CD14-positive monocyte (primary cell): ENCODE measurements at regions not wholly inside any gene's neighbourhood (a gene's known extent, or its start where the extent isn't known, plus 50 kb on each side); places are given as distances from the start of the nearest gene placed in this dataset.

Experiments
- DNase-seq, 3 donors: peaks; one replicate each; pipeline ENCODE4 v3.0.0-alpha.2; 2011 to 2022
- H2AFZ ChIP-seq: 2 replicates; pipeline ENCODE4 v1.6.0; 2012; ENCODE audit warnings: mild to moderate bottlenecking, low read depth, low read length, inconsistent platforms; ENCODE audit not compliant: insufficient read depth, poor library complexity, severe bottlenecking
- H3K27ac ChIP-seq, 2 donors: 1 replicate in 1 of 2; 2 replicates in 1 of 2; pipeline ENCODE4 v1.5.1; 2012 to 2013; ENCODE audit warnings: low read length in 2 of 2, control low read depth in 1 of 2, inconsistent platforms in 1 of 2, low read depth in 1 of 2, mild to moderate bottlenecking in 1 of 2
- H3K27me3 ChIP-seq, 2 donors: one replicate each; pipeline versions ENCODE4 v1.6.0 to v1.6.1; 2011 to 2013; ENCODE audit warnings: low read length in 2 of 2; ENCODE audit not compliant: control insufficient read depth in 2 of 2, insufficient read depth in 2 of 2
- H3K36me3 ChIP-seq, 2 donors: replicated peaks in 1 of 2; 1 replicate in 1 of 2; 2 replicates in 1 of 2; pipeline versions ENCODE4 v1.5.1 to v1.6.1; 2012 to 2013; ENCODE audit warnings: low read length in 2 of 2, control low read depth in 1 of 2, inconsistent platforms in 1 of 2, mild to moderate bottlenecking in 1 of 2; ENCODE audit not compliant: insufficient read depth in 2 of 2, control insufficient read depth in 1 of 2
- H3K4me1 ChIP-seq, 2 donors: 1 replicate in 1 of 2; 2 replicates in 1 of 2; pipeline versions ENCODE4 v1.5.1 to v1.6.1; 2012 to 2013; ENCODE audit warnings: low read length in 2 of 2, control low read depth in 1 of 2, inconsistent platforms in 1 of 2, mild to moderate bottlenecking in 1 of 2, moderate library complexity in 1 of 2; ENCODE audit not compliant: insufficient read depth in 2 of 2, control insufficient read depth in 1 of 2
- H3K4me2 ChIP-seq: replicated peaks from 2 replicates; pipeline ENCODE3; 2012; ENCODE audit warnings: low read length, moderate library complexity, mild to moderate bottlenecking; ENCODE audit not compliant: poor library complexity, severe bottlenecking; ENCODE audit errors: extremely low read depth
- H3K4me3 ChIP-seq, 3 experiments: fragments of 200-600 bp in 1 of 3; sonication (generic) in 1 of 3; replicated peaks in 1 of 3; 1 replicate in 2 of 3; 2 replicates in 1 of 3; pipeline ENCODE4 v1.5.1; 2011 to 2013; ENCODE audit warnings: low read length in 3 of 3, mild to moderate bottlenecking in 3 of 3, control low read depth in 2 of 3, low read depth in 2 of 3, inconsistent platforms in 1 of 3, moderate library complexity in 1 of 3
- H3K79me2 ChIP-seq: 2 replicates; pipeline ENCODE4 v1.6.0; 2012; ENCODE audit warnings: mild to moderate bottlenecking, control low read depth, inconsistent platforms, low read length, moderate library complexity; ENCODE audit not compliant: insufficient read depth
- H3K9ac ChIP-seq: 2 replicates; pipeline ENCODE4 v1.6.0; 2017; ENCODE audit warnings: low read length, mild to moderate bottlenecking; ENCODE audit not compliant: insufficient read depth, poor library complexity, severe bottlenecking
- H3K9me3 ChIP-seq, 2 donors: replicated peaks in 1 of 2; 1 replicate in 1 of 2; 2 replicates in 1 of 2; pipeline versions ENCODE4 v1.5.1 to v1.6.1; 2012 to 2013; ENCODE audit warnings: low read length in 2 of 2, control low read depth in 1 of 2; ENCODE audit not compliant: control insufficient read depth in 1 of 2, insufficient read depth in 1 of 2
- H4K20me1 ChIP-seq: 2 replicates; pipeline ENCODE4 v1.6.0; 2012; ENCODE audit warnings: mild to moderate bottlenecking, low read length, control low read depth, moderate library complexity; ENCODE audit not compliant: insufficient read depth
- H3K27ac Mint-ChIP-seq, 7 donors: one replicate each; pipeline ENCODE4 v1.8.0; 2020; ENCODE audit warnings: mild to moderate bottlenecking in 7 of 7, mixed read lengths in 7 of 7, moderate library complexity in 6 of 7, inconsistent platforms in 2 of 7
- H3K27me3 Mint-ChIP-seq, 3 donors: one replicate each; pipeline ENCODE4 v1.8.0; 2021 to 2022; ENCODE audit warnings: low read depth in 3 of 3, mild to moderate bottlenecking in 3 of 3, mixed read lengths in 3 of 3, moderate library complexity in 3 of 3, inconsistent platforms in 1 of 3
- H3K36me3 Mint-ChIP-seq, 2 donors: one replicate each; pipeline ENCODE4 v1.8.0; 2020; ENCODE audit warnings: mixed read lengths in 2 of 2, inconsistent platforms in 1 of 2, mild to moderate bottlenecking in 1 of 2
- H3K4me1 Mint-ChIP-seq: one replicate; pipeline ENCODE4 v1.8.0; 2020; ENCODE audit warnings: mild to moderate bottlenecking, mixed read lengths
- H3K4me3 Mint-ChIP-seq, 2 donors: one replicate each; pipeline ENCODE4 v1.8.0; 2020; ENCODE audit warnings: mild to moderate bottlenecking in 2 of 2, mixed read lengths in 2 of 2, moderate library complexity in 1 of 2
- H3K9me3 Mint-ChIP-seq, 7 donors: one replicate each; pipeline ENCODE4 v1.8.0; 2020 to 2022; ENCODE audit warnings: mixed read lengths in 7 of 7, mild to moderate bottlenecking in 6 of 7, moderate library complexity in 6 of 7, inconsistent platforms in 2 of 7
- CTCF ChIP-seq: fragments of 200-600 bp; IDR thresholded peaks from one replicate; pipeline ENCODE4 v1.8.0; 2022; ENCODE audit warnings: antibody characterized with exemption, mild to moderate bottlenecking
- WGBS: methylation state at CpG from one replicate; pipeline ENCODE4 v1.1.5; 2013; ENCODE audit warnings: missing lambda C conversion rate; ENCODE audit not compliant: insufficient coverage; 5-methylcytosine and 5-hydroxymethylcytosine counted together
- intact Hi-C, 2 donors: fragments of 100-400 bp; cut with micrococcal nuclease; formaldehyde crosslinking; loops; one replicate each; pipeline versions ENCODE4 v1.15.0 to v1.15.1; 2023

DNA sequence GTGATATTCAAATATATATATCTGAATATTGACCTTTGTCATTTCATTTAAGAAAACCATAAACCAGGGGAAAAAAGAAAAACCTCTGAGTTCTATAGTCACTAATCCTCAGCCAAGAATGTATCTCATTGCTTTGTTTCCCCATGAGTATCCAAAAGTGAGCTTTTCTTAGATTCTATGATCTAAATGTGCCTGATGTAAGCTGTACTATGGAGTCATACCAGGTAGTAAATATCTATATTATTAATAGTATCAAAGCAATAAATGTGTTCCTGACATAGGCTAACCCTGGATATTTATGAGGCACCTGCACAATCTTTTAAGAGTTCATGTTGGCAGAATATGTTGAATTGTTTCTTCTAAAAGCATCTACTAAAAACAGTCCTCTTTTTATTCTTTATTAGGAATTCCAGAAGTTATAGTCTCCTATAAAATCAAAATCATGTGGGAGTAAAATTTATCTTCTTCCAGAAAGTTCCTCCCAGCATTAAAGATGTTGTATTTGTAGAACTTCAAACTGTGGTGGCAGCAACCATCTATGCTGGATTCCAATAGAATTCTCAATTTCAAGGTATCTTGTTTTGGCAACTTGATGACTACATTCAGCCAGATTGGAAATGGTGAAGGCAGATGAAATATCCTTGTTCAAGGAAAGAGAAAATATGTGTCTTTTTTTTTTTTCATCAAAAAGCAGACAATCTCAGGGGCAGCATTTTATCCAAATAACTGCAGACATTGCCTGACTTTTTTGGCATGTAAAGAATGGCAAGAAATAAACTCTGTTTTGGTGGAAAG, 139.7 kb upstream of the RASSF8 start:
- peaks cover 4% of the 10 kb centered on the region for H3K4me1 Mint-ChIP-seq
- Histone ChIP-seq H4K20me1 (no peaks in the 10 kb centered on the region), H3K9me3 (no peaks in the 10 kb centered on the region), H3K27me3 (no peaks in the 10 kb centered on the region), H3K79me2 (no peaks in the 10 kb centered on the region), H3K4me3 (no peak overlapping the region), H3K4me1 (no peaks in the 10 kb centered on the region), H3K9ac (no peak overlapping the region), H3K36me3 (no peaks in the 10 kb centered on the region), H3K27ac (no peak overlapping the region), H3K4me2 (no peak overlapping the region), H2AFZ (no peak overlapping the region)
- no peak for DNase-seq
- intact Hi-C loops, result no loop called here
- no peak overlapping the region for H3K27ac Mint-ChIP-seq
- H3K9me3 Mint-ChIP-seq, result peaks cover 0 to 5% (median 0%) of the 10 kb centered on the region in 7 donors
- H3K27me3 Mint-ChIP-seq, result peaks cover 0 to under 1% (median 0%) of the 10 kb centered on the region in 3 donors
- no peaks in the 10 kb centered on the region for H3K36me3 Mint-ChIP-seq
- TF ChIP-seq CTCF, result no peak
- H3K4me3 Mint-ChIP-seq, result no peak overlapping the region

DNA sequence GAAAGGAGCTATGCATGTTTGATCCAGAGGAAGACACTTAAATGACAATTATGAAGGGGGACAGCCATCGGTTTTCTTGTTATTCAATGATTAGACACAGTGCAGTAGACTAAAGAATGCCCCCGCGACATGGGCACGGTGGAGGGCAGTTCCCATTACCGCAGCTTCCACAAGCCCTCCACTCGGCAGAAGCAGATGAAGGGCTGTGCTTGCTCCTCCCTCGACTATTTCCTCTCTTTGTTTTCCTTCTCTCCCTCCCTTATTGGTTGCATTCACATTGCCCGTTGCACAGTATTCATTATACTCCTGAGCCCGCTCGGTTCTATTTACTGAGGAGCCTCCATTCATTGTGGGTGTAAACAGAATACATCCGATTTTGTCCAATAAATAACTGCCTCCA, 138.8 kb upstream of the RASSF8 start:
- H3K36me3 ChIP-seq, result no peaks in the 10 kb centered on the region
- DNase-seq, result no peak

More for the DNA sequence above, 138.8 kb upstream of the RASSF8 start:
- H3K36me3 Mint-ChIP-seq, result no peaks in the 10 kb centered on the region
- Histone ChIP-seq H3K9ac (no peak overlapping the region), H3K4me3 (no peak overlapping the region), H3K79me2 (no peaks in the 10 kb centered on the region), H3K27ac (no peak overlapping the region), H2AFZ (no peak overlapping the region), H3K27me3 (no peaks in the 10 kb centered on the region), H3K4me1 (no peaks in the 10 kb centered on the region), H3K9me3 (no peaks in the 10 kb centered on the region), H4K20me1 (no peaks in the 10 kb centered on the region), H3K4me2 (no peak overlapping the region)
- no peak overlapping the region for H3K4me3 Mint-ChIP-seq
- TF ChIP-seq CTCF, result no peak
- H3K9me3 Mint-ChIP-seq, result peaks cover 0 to 7% (median 0%) of the 10 kb centered on the region in 7 donors
- peaks cover 4% of the 10 kb centered on the region for H3K4me1 Mint-ChIP-seq
- intact Hi-C loops, result no loop called here
- peaks cover 0 to 3% (median 1%) of the 10 kb centered on the region in 3 donors for H3K27me3 Mint-ChIP-seq
- no peak overlapping the region for H3K27ac Mint-ChIP-seq
- WGBS, result 55% methylated on average over 7 of the region's 11 CpGs
